SU-DHL-6 (cell line): ENCODE measurements at regions not wholly inside any gene's neighbourhood (a gene's known extent, or its start where the extent isn't known, plus 50 kb on each side); places are given as distances from the start of the nearest gene placed in this dataset.

Experiments used
- H2AFZ ChIP-seq: fragments of 200-600 bp; sonication (generic); 2 replicates; pipeline ENCODE4 v1.6.1; 2014; ENCODE audit warnings: low read depth, mild to moderate bottlenecking, moderate library complexity, mixed read lengths, antibody characterized with exemption, low read length; ENCODE audit not compliant: severe bottlenecking
- H3F3A ChIP-seq: fragments of 200-600 bp; shearing (Covaris generic); 2 replicates; pipeline ENCODE4 v1.6.0; 2016; ENCODE audit warnings: antibody characterized with exemption, mild to moderate bottlenecking; ENCODE audit not compliant: insufficient read depth
- H3K27ac ChIP-seq: fragments of 200-600 bp; sonication (generic); 2 replicates; pipeline ENCODE4 v1.5.1; 2016; ENCODE audit warnings: low read depth, mild to moderate bottlenecking, low read length, moderate library complexity, mixed read lengths
- H3K27me3 ChIP-seq: fragments of 200-600 bp; sonication (generic), shearing (Covaris generic); 2 replicates; pipeline ENCODE4 v1.6.0; 2014; ENCODE audit warnings: mild to moderate bottlenecking, low read length
- H3K36me3 ChIP-seq: fragments of 200-600 bp; sonication (generic); 2 replicates; pipeline ENCODE4 v1.6.1; 2014; ENCODE audit warnings: mild to moderate bottlenecking, low read length, mixed read lengths
- H3K4me2 ChIP-seq: fragments of 300-600, 200-600 bp; shearing (Covaris generic), sonication (generic); 2 replicates; pipeline ENCODE4 v1.6.0; 2014; ENCODE audit warnings: low read length, low read depth, mild to moderate bottlenecking; ENCODE audit not compliant: poor library complexity, severe bottlenecking
- H3K4me3 ChIP-seq: fragments of 200-600 bp; sonication (generic); 2 replicates; pipeline ENCODE4 v1.5.1; 2014; ENCODE audit warnings: antibody characterized with exemption, low read length, mild to moderate bottlenecking, mixed read lengths; ENCODE audit not compliant: insufficient read depth, poor library complexity, severe bottlenecking
- H3K79me2 ChIP-seq: fragments of 200-600 bp; sonication (generic); 2 replicates; pipeline ENCODE4 v1.6.1; 2014; ENCODE audit warnings: mild to moderate bottlenecking, low read length, moderate library complexity; ENCODE audit not compliant: insufficient read depth
- H3K9ac ChIP-seq: fragments of 200-600 bp; sonication (generic); 2 replicates; pipeline ENCODE4 v1.7.0; 2014; ENCODE audit warnings: mild to moderate bottlenecking, low read length
- H3K9me2 ChIP-seq: fragments of 200-600 bp; sonication (generic); replicated peaks from 2 replicates; pipeline ENCODE4 v1.6.1; 2014; ENCODE audit warnings: low read length; ENCODE audit not compliant: insufficient read depth
- H3K9me3 ChIP-seq: fragments of 200-600 bp; sonication (generic); 2 replicates; pipeline ENCODE4 v1.6.1; 2014; ENCODE audit warnings: low read length, mixed read lengths; ENCODE audit not compliant: insufficient read depth
- H4K20me1 ChIP-seq: fragments of 200-600 bp; sonication (generic); 2 replicates; pipeline ENCODE4 v1.6.1; 2014; ENCODE audit warnings: low read depth, mild to moderate bottlenecking, antibody characterized with exemption, low read length, moderate library complexity, mixed read lengths
- EZH2phosphoT487 ChIP-seq: fragments of 200-600 bp; sonication (generic), shearing (Covaris generic); conservative IDR thresholded peaks from 2 replicates; pipeline ENCODE4 v1.6.1; 2018; ENCODE audit warnings: mild to moderate bottlenecking, antibody characterized with exemption, low read length, moderate library complexity, mixed read lengths
- TF ChIP-seq, protein P1 (sequence below): fragments of 200-600 bp; sonication (generic); IDR thresholded peaks from one replicate; pipeline ENCODE4 v1.5.1; 2017; ENCODE audit warnings: antibody characterized with exemption, mild to moderate bottlenecking, low read length, moderate library complexity; ENCODE audit not compliant: insufficient read depth, poor library complexity, severe bottlenecking

DNA sequence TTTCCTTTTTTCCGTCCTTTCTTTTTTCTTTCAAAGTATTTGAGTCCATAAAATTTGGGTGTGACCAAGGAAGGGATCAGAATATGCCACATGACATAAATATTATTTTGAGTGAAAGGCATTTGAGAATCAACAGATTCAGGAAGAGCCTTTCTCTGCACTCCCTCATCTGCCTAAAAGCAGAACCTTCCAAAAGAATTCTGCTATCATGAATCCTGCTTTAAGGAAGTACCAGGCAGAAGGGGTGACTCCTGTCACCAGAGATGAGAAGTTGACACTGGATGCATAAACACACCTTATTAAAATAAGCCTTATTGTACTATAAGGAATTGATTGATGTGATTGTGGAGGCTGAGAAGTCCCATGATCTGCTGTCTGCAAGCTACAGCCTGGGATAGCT is 196.7 kb downstream of the SREK1 start:
- Histone ChIP-seq H3K36me3 (no peaks in the 10 kb centered on the region), H4K20me1 (no peaks in the 10 kb centered on the region), H3K4me3 (no peak overlapping the region), H3K27ac (no peak overlapping the region), H3K4me2 (no peak overlapping the region), H3K79me2 (no peaks in the 10 kb centered on the region), H3F3A (no peaks in the 10 kb centered on the region), H3K9me3 (no peaks in the 10 kb centered on the region), H3K9me2 (no peaks in the 10 kb centered on the region), H3K9ac (no peak overlapping the region), H2AFZ (no peak overlapping the region), H3K27me3 (0 out of 2 replicates have a peak, but pooled peaks cover 4% of the 10 kb centered on the region)
- TF ChIP-seq, protein P1, sequence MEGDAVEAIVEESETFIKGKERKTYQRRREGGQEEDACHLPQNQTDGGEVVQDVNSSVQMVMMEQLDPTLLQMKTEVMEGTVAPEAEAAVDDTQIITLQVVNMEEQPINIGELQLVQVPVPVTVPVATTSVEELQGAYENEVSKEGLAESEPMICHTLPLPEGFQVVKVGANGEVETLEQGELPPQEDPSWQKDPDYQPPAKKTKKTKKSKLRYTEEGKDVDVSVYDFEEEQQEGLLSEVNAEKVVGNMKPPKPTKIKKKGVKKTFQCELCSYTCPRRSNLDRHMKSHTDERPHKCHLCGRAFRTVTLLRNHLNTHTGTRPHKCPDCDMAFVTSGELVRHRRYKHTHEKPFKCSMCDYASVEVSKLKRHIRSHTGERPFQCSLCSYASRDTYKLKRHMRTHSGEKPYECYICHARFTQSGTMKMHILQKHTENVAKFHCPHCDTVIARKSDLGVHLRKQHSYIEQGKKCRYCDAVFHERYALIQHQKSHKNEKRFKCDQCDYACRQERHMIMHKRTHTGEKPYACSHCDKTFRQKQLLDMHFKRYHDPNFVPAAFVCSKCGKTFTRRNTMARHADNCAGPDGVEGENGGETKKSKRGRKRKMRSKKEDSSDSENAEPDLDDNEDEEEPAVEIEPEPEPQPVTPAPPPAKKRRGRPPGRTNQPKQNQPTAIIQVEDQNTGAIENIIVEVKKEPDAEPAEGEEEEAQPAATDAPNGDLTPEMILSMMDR: no peak
- TF ChIP-seq EZH2phosphoT487: no peak

DNA sequence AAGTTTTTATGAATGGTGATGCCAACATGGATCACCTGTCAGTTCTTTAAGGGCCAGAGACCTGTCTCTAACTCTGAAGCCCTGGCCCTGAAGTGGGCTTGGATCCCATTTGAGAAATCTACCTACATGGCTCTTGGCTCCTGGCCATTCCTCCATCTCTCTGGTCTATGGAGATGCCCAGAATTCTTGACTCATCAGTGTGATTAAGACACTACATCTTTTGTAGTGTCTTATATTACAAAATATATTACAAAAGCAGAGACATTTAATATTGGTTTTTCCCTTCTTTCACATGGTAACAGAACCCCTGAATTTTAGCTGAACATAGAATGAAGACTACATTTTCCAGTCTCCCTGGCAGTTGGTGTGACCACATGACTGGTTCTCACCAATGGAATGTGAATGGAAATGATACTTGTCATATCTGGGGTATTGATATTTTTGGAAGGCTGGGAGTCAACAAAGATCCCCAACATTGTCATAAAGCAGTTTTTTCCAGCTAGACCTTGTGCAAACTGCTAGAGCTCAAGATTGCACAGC is 198.3 kb downstream of the SREK1 start:
- Histone ChIP-seq H3K27me3 (0 out of 2 replicates have a peak, but pooled peaks cover 4% of the 10 kb centered on the region), H4K20me1 (no peaks in the 10 kb centered on the region), H3K4me3 (no peak overlapping the region)

DNA sequence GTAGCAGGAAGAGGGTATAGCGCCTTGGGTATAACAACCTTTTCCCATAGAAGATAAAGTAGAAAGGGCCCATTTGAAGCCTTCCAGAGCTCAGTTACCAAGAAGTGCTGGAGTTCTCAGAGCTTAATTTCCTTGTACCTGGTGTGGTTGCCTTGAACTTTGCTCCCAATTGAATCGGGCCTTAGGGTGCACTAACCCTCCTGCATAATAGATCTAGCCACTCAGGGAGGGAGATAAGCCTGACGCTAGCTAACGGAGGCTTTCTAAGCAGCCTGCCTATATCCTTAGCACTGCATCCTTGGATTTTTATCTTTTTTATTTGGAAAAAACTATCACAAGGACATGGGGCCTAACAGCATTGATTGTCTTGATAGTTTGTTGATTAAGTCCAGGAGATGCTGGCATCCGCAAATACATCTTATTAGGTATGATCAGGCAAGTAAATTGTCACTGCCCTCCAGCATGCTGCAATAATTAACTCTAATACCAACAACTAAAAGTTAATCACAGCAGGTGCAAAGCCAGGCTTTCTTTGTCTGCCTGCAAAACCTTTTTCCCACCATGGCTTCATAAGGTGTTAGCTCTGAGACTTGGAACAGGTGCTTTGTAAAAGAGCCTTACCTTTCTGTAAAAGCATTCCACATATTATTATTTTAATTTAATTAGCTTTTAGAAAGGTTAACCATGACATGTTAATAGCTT is 199.4 kb downstream of the SREK1 start:
- Histone ChIP-seq H3F3A (no peaks in the 10 kb centered on the region), H3K4me3 (no peak overlapping the region), H3K9me2 (no peaks in the 10 kb centered on the region), H3K9ac (no peak overlapping the region), H2AFZ (no peak overlapping the region), H3K27me3 (0 out of 2 replicates have a peak, but pooled peaks cover 4% of the 10 kb centered on the region), H3K9me3 (no peaks in the 10 kb centered on the region), H3K36me3 (no peaks in the 10 kb centered on the region), H3K79me2 (no peaks in the 10 kb centered on the region), H3K27ac (no peak overlapping the region), H4K20me1 (no peaks in the 10 kb centered on the region), H3K4me2 (no peak overlapping the region)
- TF ChIP-seq, protein P1: no peak
- TF ChIP-seq EZH2phosphoT487: no peak

More for the DNA sequence above, 198.3 kb downstream of the SREK1 start:
- no peak for TF ChIP-seq EZH2phosphoT487
- TF ChIP-seq, protein P1: no peak
- Histone ChIP-seq H3K27ac (no peak overlapping the region), H3K36me3 (no peaks in the 10 kb centered on the region), H3F3A (no peaks in the 10 kb centered on the region), H3K79me2 (no peaks in the 10 kb centered on the region), H3K4me2 (no peak overlapping the region), H3K9me3 (no peaks in the 10 kb centered on the region), H3K9ac (no peak overlapping the region), H2AFZ (no peak overlapping the region), H3K9me2 (no peaks in the 10 kb centered on the region)
